ENCODE measurements at regions not wholly inside any gene's neighbourhood (a gene's known extent, or its start where the extent isn't known, plus 50 kb on each side); places are given as distances from the start of the nearest gene placed in this dataset.

GRCh38 chr14:44151130-44151820 is 355.8 kb downstream of the FSCB start:
- ChIA-PET CTCF (interaction anchor here (0.6 kb wide), 1 partner anchor 30 kb away, joined by 3 read pairs; no protein-coding TSS in a partner anchor), POLR2A (no interaction called here)
- no peak for DNase-seq (ENCODE audit: low read depth in 1 of 2, low spot score in 1 of 2)
- 45% methylated on average over 2 of the region's 2 CpGs for whole genome bisulfite sequencing (ENCODE audit: missing lambda C conversion rate)
- no peak for FAIRE-seq
- Histone ChIP-seq H3K4me2 (no peak overlapping the region), H3K4me3 (no peak overlapping the region), H3K4me1 (no peaks in the 10 kb centered on the region), H3K9me3 (no peaks in the 10 kb centered on the region), H3K27ac (no peak overlapping the region)
- no peak for TF ChIP-seq RCOR1 (IDR thresholded peaks at IDR 0.05; ENCODE audit: low read depth, low read length)
- no peak for TF ChIP-seq POLR2AphosphoS2 (conservative IDR thresholded peaks at IDR 0.05; ENCODE audit: low read length)
- no peak for TF ChIP-seq NR3C1 (IDR thresholded peaks at IDR 0.05)
- no peak for TF ChIP-seq CTCF (IDR thresholded peaks at IDR 0.05)
- TF ChIP-seq BCL3 (IDR thresholded peaks at IDR 0.05) = no peak
- TF ChIP-seq ZNF302 (CRISPR knock-in tag; IDR thresholded peaks at IDR 0.05) = no peak
- TF ChIP-seq CHD4 (IDR thresholded peaks at IDR 0.05; ENCODE audit: borderline replicate concordance) = no peak
- TF ChIP-seq HOXB13 (CRISPR knock-in tag; IDR thresholded peaks at IDR 0.05; ENCODE audit: low read depth) = no peak
- TF ChIP-seq BHLHE40 (IDR thresholded peaks at IDR 0.05; ENCODE audit: low read depth, low read length) = no peak
- no peak for TF ChIP-seq ESRRA (IDR thresholded peaks at IDR 0.05; ENCODE audit: borderline replicate concordance, low read length)
- TF ChIP-seq CBX8 (IDR thresholded peaks at IDR 0.05) = no peak
- no peak for TF ChIP-seq HOXA7 (CRISPR knock-in tag; IDR thresholded peaks at IDR 0.05)
- TF ChIP-seq SMC3 (IDR thresholded peaks at IDR 0.05) = no peak
- TF ChIP-seq KDM5A (IDR thresholded peaks at IDR 0.05) = no peak
- ATAC-seq = no peak

GRCh38 chr14:44149597-44149996 is 357.5 kb downstream of the FSCB start:
- Histone ChIP-seq H3K27ac (no peak overlapping the region), H3K9me3 (no peaks in the 10 kb centered on the region), H3K4me1 (no peaks in the 10 kb centered on the region), H3K4me3 (no peak overlapping the region), H3K4me2 (no peak overlapping the region)
- POLR2A ChIA-PET = no interaction called here
- TF ChIP-seq POLR2AphosphoS2 (conservative IDR thresholded peaks at IDR 0.05; ENCODE audit: low read length) (no peak), HDAC2 (IDR thresholded peaks at IDR 0.05) (no peak), NFE2L2 (conservative IDR thresholded peaks at IDR 0.05; ENCODE audit: low read length) (no peak), EP300 (IDR thresholded peaks at IDR 0.05) (no peak), FOSB (CRISPR knock-in tag; IDR thresholded peaks at IDR 0.05) (no peak), KDM1A (IDR thresholded peaks at IDR 0.05; ENCODE audit: low read depth) (no peak), ATOH8 (CRISPR knock-in tag; IDR thresholded peaks at IDR 0.05; ENCODE audit: low read depth) (no peak), RAD21 (conservative IDR thresholded peaks at IDR 0.05 in 1 of 2, IDR thresholded peaks at IDR 0.05 in 1 of 2) (peak in 1 of 2 experiments; percentile 46; a peak in 3 of 5 replicates), MYC (IDR thresholded peaks at IDR 0.05; ENCODE audit: borderline replicate concordance, low read length) (no peak), CTCF (IDR thresholded peaks at IDR 0.05) (peak; percentile 13; the same call in 1 of the 3 replicates)
- TF ChIP-seq, protein P1, sequence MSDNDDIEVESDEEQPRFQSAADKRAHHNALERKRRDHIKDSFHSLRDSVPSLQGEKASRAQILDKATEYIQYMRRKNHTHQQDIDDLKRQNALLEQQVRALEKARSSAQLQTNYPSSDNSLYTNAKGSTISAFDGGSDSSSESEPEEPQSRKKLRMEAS (IDR thresholded peaks at IDR 0.05) = no peak
- CTCF ChIA-PET = interaction anchor here (1.3 to 1.4 kb wide), 2 partner anchors 19 to 40 kb away, joined by 3 read pairs; no protein-coding TSS in a partner anchor
- ATAC-seq (peak; percentile 47 to 70; a peak in 3 of 6 replicates), DNase-seq (ENCODE audit: low read depth in 1 of 2, low spot score in 1 of 2) (peak in 1 of 2 experiments; percentile 52), FAIRE-seq (no peak)
- WGBS (ENCODE audit: missing lambda C conversion rate) = 13% methylated on average over 3 of the region's 3 CpGs
